HepG2 (cell line): ENCODE measurements at regions not wholly inside any gene's neighbourhood (a gene's known extent, or its start where the extent isn't known, plus 50 kb on each side); places are given as distances from the start of the nearest gene placed in this dataset.

ENCODE experiments used
- ATAC-seq: fragments of 200-7000 bp; cut with Tn5 transposase; 3 replicates; pipeline ENCODE4 v1.9.1; 2020; ENCODE audit warnings: mild to moderate bottlenecking, moderate library complexity
- BruUV-seq: library from RNA; stranded (reverse); fragments of 400-500 nt; replicated peaks from 2 replicates; lab custom pipeline; 2021; lab: Mats Ljungman, UMichigan
- CTCF ChIA-PET: fragments of 300-600 bp; formaldehyde crosslinking; extraction: SDS; loops from one replicate; lab custom pipeline; 2021; ENCODE audit warnings: low total read pairs, inconsistent platforms, low intra/inter-chr PET ratio; lab: Yijun Ruan, JAX
- POLR2A ChIA-PET: fragments of 350-600 bp; sonication (Branson Sonifier 250); formaldehyde crosslinking; loops from one replicate; lab custom pipeline; 2020; ENCODE audit warnings: antibody characterized with exemption, inconsistent platforms; lab: Yijun Ruan, JAX
- DNase-seq: peaks from one replicate; pipeline ENCODE4 v3.0.0-alpha.2; 2015; ENCODE audit warnings: low spot score
- FAIRE-seq: peaks from 3 replicates; lab custom pipeline; 2011; peaks lifted over from hg19 to GRCh38; lab: Jason Lieb, UNC
- H2AFZ ChIP-seq: one replicate; pipeline ENCODE4 v1.6.1; 2011; ENCODE audit warnings: low read length, inconsistent platforms
- H3K27ac ChIP-seq: fragments of 300-600 bp; 3 replicates; pipeline ENCODE4 v1.8.0; 2011; ENCODE audit warnings: mixed run types, mild to moderate bottlenecking, mixed read lengths, low read length, inconsistent platforms; ENCODE audit not compliant: insufficient read depth; ENCODE audit errors: extremely low read length
- H3K27me3 ChIP-seq, 2 experiments: fragments of 200-600 bp in 1 of 2; 2 replicates in 1 of 2; 3 replicates in 1 of 2; pipeline versions ENCODE4 v1.6.0 to v1.8.0; 2011; ENCODE audit warnings: low read length in 2 of 2, mild to moderate bottlenecking in 2 of 2, moderate library complexity in 2 of 2, inconsistent platforms in 1 of 2; ENCODE audit not compliant: insufficient read depth in 2 of 2, control insufficient read depth in 1 of 2
- H3K36me3 ChIP-seq, 2 experiments: fragments of 200-600 bp in 1 of 2; replicated peaks in 1 of 2; 2 replicates in 1 of 2; 3 replicates in 1 of 2; pipeline versions ENCODE4 v1.5.1 to v1.8.0; 2011; ENCODE audit warnings: low read length in 2 of 2, inconsistent platforms in 1 of 2; ENCODE audit not compliant: insufficient read depth in 2 of 2, control insufficient read depth in 1 of 2
- H3K4me1 ChIP-seq: 2 replicates; pipeline ENCODE4 v1.5.1; 2012; ENCODE audit warnings: low read length, inconsistent platforms; ENCODE audit not compliant: insufficient read depth
- H3K4me2 ChIP-seq: 2 replicates; pipeline ENCODE4 v1.6.0; 2011; ENCODE audit warnings: low read depth, low read length, inconsistent platforms
- H3K4me3 ChIP-seq, 3 experiments: fragments of 200-600 bp in 1 of 3; sonication (generic), shearing (Covaris generic) in 1 of 3; replicated peaks in 1 of 3; 2 replicates each; pipeline ENCODE4 v1.5.1; 2011 to 2016; ENCODE audit warnings: low read length in 3 of 3, inconsistent platforms in 2 of 3, low read depth in 2 of 3, mild to moderate bottlenecking in 2 of 3, control low read depth in 1 of 3, mixed read lengths in 1 of 3; ENCODE audit not compliant: insufficient read depth in 1 of 3
- H3K79me2 ChIP-seq: one replicate; pipeline ENCODE4 v1.6.1; 2011; ENCODE audit warnings: low read length, inconsistent platforms; ENCODE audit not compliant: insufficient read depth
- H3K9ac ChIP-seq: 2 replicates; pipeline ENCODE4 v1.6.0; 2011; ENCODE audit warnings: mild to moderate bottlenecking, low read depth, low read length, inconsistent platforms; ENCODE audit not compliant: insufficient read depth
- H3K9me3 ChIP-seq: 2 replicates; pipeline ENCODE4 v1.5.1; 2012; ENCODE audit warnings: mild to moderate bottlenecking, low read length
- H4K20me1 ChIP-seq: 2 replicates; pipeline ENCODE4 v1.6.0; 2011; ENCODE audit warnings: inconsistent platforms, mild to moderate bottlenecking, low read length, moderate library complexity; ENCODE audit not compliant: insufficient read depth
- BHLHE40 ChIP-seq: IDR thresholded peaks from 2 replicates; pipeline ENCODE4 v1.6.1; 2011; ENCODE audit warnings: low read length, improper control_type of control experiment
- CC2D1A ChIP-seq: sonication (generic); formaldehyde crosslinking; IDR thresholded peaks from 2 replicates; pipeline ENCODE4 v1.8.1; 2023; ENCODE audit warnings: mild to moderate bottlenecking, missing genetic modification reagents
- MAFK ChIP-seq, 2 experiments: IDR thresholded peaks in 1 of 2; conservative IDR thresholded peaks in 1 of 2; 2 replicates each; pipeline ENCODE4 v1.6.1; 2011; ENCODE audit warnings: improper control_type of control experiment in 2 of 2, low read length in 2 of 2
- TBX3 ChIP-seq: fragments of 450-650 bp; IDR thresholded peaks from 2 replicates; pipeline ENCODE4 v1.6.1; 2017; ENCODE audit warnings: antibody characterized with exemption, mild to moderate bottlenecking, inconsistent platforms, borderline replicate concordance
- TRIM24 ChIP-seq: sonication (generic); formaldehyde crosslinking; IDR thresholded peaks from 2 replicates; pipeline ENCODE4 v1.8.0; 2022; ENCODE audit warnings: mild to moderate bottlenecking, missing genetic modification reagents
- ZNF576 ChIP-seq: sonication (generic); formaldehyde crosslinking; IDR thresholded peaks from 2 replicates; pipeline ENCODE4 v1.4.0; 2020; ENCODE audit warnings: mild to moderate bottlenecking, missing genetic modification reagents
- ZSCAN12 ChIP-seq: sonication (generic); formaldehyde crosslinking; IDR thresholded peaks from 2 replicates; pipeline ENCODE4 v1.9.0; 2021; ENCODE audit warnings: mild to moderate bottlenecking, missing genetic modification reagents
- WGBS: methylation state at CpG from one replicate; pipeline ENCODE4 v1.1.6; 2017; ENCODE audit warnings: low lambda C conversion rate; 5-methylcytosine and 5-hydroxymethylcytosine counted together
- in situ Hi-C: cut with HindIII; loops from 2 replicates; pipeline ENCODE4 v1.10.0; 2017; ENCODE audit warnings: low pct_unique_long_range_greater_than_20kb; ENCODE audit not compliant: extremely low pct_ligation_motif_present
- intact Hi-C: fragments of 100-400 bp; cut with micrococcal nuclease; formaldehyde crosslinking; loops from one replicate; pipeline ENCODE4 v1.10.0; 2022; ENCODE audit not compliant: unreplicated experiment

- POLR2A ChIA-PET, result no interaction called here
Measured at GRCh38 chr12:95358111-95359083, 115.6 kb upstream of the METAP2 start.

DNA sequence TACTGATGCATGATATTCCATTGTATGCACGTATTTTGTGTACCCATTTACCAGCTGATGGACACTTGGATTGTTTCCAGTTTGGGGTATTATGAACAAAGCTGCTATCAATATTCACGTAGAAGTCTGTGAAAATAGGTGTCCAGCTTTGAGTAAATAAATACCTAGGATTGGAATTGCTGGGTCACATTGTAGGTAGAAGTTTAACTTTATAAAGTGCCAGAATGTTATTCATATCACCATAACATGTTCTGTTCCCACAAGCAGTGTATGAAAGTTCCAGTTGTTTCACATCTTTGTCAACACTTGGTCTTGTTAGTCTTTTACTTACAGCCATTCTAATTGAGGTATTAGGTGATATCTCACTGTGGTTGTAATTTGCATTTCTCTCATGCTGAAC is 108.0 kb upstream of the METAP2 start:
- BruUV-seq, result no TSS peak
- H3K79me2 ChIP-seq, result no peaks in the 10 kb centered on the region
- H3K4me1 ChIP-seq, result no peaks in the 10 kb centered on the region
- no peak overlapping the region for H3K27ac ChIP-seq
- no peaks in the 10 kb centered on the region; a peak in 1 of 5 replicates for H3K27me3 ChIP-seq
- CTCF ChIA-PET, result no interaction called here
- ATAC-seq (no peak), DNase-seq (no peak), FAIRE-seq (no peak)
- TF ChIP-seq TBX3 (no peak), BHLHE40 (no peak), ZNF576 (CRISPR knock-in tag) (no peak), TRIM24 (CRISPR knock-in tag) (no peak), ZSCAN12 (CRISPR knock-in tag) (no peak)
- H3K9ac ChIP-seq, result no peak overlapping the region
- H4K20me1 ChIP-seq, result no peaks in the 10 kb centered on the region
- no peaks in the 10 kb centered on the region for H3K9me3 ChIP-seq
- WGBS, result 5% methylated on average over 2 of the region's 2 CpGs
- no peak overlapping the region for H3K4me3 ChIP-seq
- H3K36me3 ChIP-seq, result no peaks in the 10 kb centered on the region
- in situ Hi-C loops (no loop called here), intact Hi-C loops (no loop called here)
- no peak overlapping the region for H2AFZ ChIP-seq
- no peak overlapping the region for H3K4me2 ChIP-seq
- POLR2A ChIA-PET, result no interaction called here

More at GRCh38 chr12:95358111-95359083, 115.6 kb upstream of the METAP2 start:
- no TSS peak for BruUV-seq
- TF ChIP-seq MAFK (conservative IDR thresholded peaks at IDR 0.05 in 1 of 2, IDR thresholded peaks at IDR 0.05 in 1 of 2; ENCODE audit: low read length in 2 of 2) (peak in 1 of 2 experiments; percentile 33; a peak in 1 of 4 replicates), CC2D1A (CRISPR knock-in tag) (no peak)
- CTCF ChIA-PET, result no interaction called here
- Histone ChIP-seq H3K9me3 (no peaks in the 10 kb centered on the region), H4K20me1 (no peaks in the 10 kb centered on the region), H3K4me3 (no peak overlapping the region), H3K4me2 (no peak overlapping the region), H3K27ac (no peak overlapping the region), H3K9ac (no peak overlapping the region), H3K79me2 (no peaks in the 10 kb centered on the region), H3K36me3 (no peaks in the 10 kb centered on the region), H3K4me1 (no peaks in the 10 kb centered on the region), H3K27me3 (no peaks in the 10 kb centered on the region), H2AFZ (no peak overlapping the region)
- ATAC-seq (no peak), DNase-seq (no peak), FAIRE-seq (no peak)
- in situ Hi-C loops (loop anchor here (10.0 kb wide), 1 partner anchor 166 kb away; no protein-coding TSS in a partner anchor), intact Hi-C loops (no loop called here)
- WGBS, result 64% methylated on average over 11 of the region's 11 CpGs
